SIG-M5 treated with dmso at 0.1 percent for 504 hours (cell line): ENCODE measurements at regions not wholly inside any gene's neighbourhood (a gene's known extent, or its start where the extent isn't known, plus 50 kb on each side); places are given as distances from the start of the nearest gene placed in this dataset.
"Not testable (repeated sequence)": the region's sequence is repeated elsewhere in the genome, so short reads cannot be mapped to it uniquely, and the experiment has no call there.

ENCODE experiments used
- DNase-seq: peaks from one replicate; lab custom pipeline; 2025; ENCODE audit not compliant: unreplicated experiment; lab: John Stamatoyannopoulos, UW

- no peak for DNase-seq
Observed at GRCh38 chrX:67288156-67288555, 255.7 kb upstream of the AR start.

GRCh38 chrX:67289055-67289499 is 254.7 kb upstream of the AR start:
- DNase-seq, result no peak

GRCh38 chrX:67290489-67291220 is 253.2 kb upstream of the AR start:
- no peak for DNase-seq

GRCh38 chrX:67295924-67296323 is 247.9 kb upstream of the AR start:
- no peak for DNase-seq

GRCh38 chrX:67296395-67296794 is 247.4 kb upstream of the AR start:
- no peak for DNase-seq

GRCh38 chrX:67317725-67318124 is 226.1 kb upstream of the AR start:
- DNase-seq, result no peak

GRCh38 chrX:67328476-67328875 is 215.3 kb upstream of the AR start:
- peak; percentile 22 for DNase-seq

- no peak for DNase-seq
Observed at GRCh38 chrX:67334323-67334722, 209.5 kb upstream of the AR start.

GRCh38 chrX:67338262-67338661 is 205.6 kb upstream of the AR start:
- no peak for DNase-seq

GRCh38 chrX:67342138-67342537 is 201.7 kb upstream of the AR start:
- DNase-seq, result no peak

GRCh38 chrX:67346225-67346624 is 197.6 kb upstream of the AR start:
- DNase-seq, result no peak

- no peak for DNase-seq
Observed at GRCh38 chrX:67346667-67347066, 197.2 kb upstream of the AR start.

GRCh38 chrX:67347145-67347544 is 196.7 kb upstream of the AR start:
- no peak for DNase-seq

GRCh38 chrX:67351411-67351810 is 192.4 kb upstream of the AR start:
- peak; percentile 18 for DNase-seq

GRCh38 chrX:67353651-67354370 is 190.0 kb upstream of the AR start:
- no peak for DNase-seq

GRCh38 chrX:67361267-67361666 is 182.6 kb upstream of the AR start:
- DNase-seq, result not testable (repeated sequence)

GRCh38 chrX:67384403-67384802 is 159.4 kb upstream of the AR start:
- DNase-seq, result no peak

GRCh38 chrX:67408423-67409079 is 135.3 kb upstream of the AR start:
- no peak for DNase-seq

- no peak for DNase-seq
Observed at GRCh38 chrX:67415937-67416336, 127.9 kb upstream of the AR start.

- DNase-seq, result no peak
Observed at GRCh38 chrX:67426946-67427345, 116.9 kb upstream of the AR start.

- DNase-seq, result no peak
Observed at GRCh38 chrX:67435536-67435935, 108.3 kb upstream of the AR start.

GRCh38 chrX:67436867-67437266 is 107.0 kb upstream of the AR start:
- DNase-seq, result no peak
